ENCODE measurements at regions not wholly inside any gene's neighbourhood (a gene's known extent, or its start where the extent isn't known, plus 50 kb on each side); places are given as distances from the start of the nearest gene placed in this dataset.

GRCh38 chr5:10111571-10111970 is 138.1 kb downstream of the ATPSCKMT start:
- Histone ChIP-seq H3K4me3 (no peak overlapping the region), H3K9me3 (ENCODE audit: low read depth) (no peaks in the 10 kb centered on the region), H3K4me1 (ENCODE audit: low read depth) (no peaks in the 10 kb centered on the region), H3K27me3 (no peaks in the 10 kb centered on the region), H3K27ac (no peak overlapping the region), H3K36me3 (no peaks in the 10 kb centered on the region)
- DNase-seq (ENCODE audit: low read depth in 1 of 2, low spot score in 1 of 2), result peak; percentile 60 to 64
- TF ChIP-seq CTCF (IDR thresholded peaks at IDR 0.05; ENCODE audit: low read depth, low read length), result peak; percentile 56

- Histone ChIP-seq H3K36me3 (no peaks in the 10 kb centered on the region), H3K27ac (no peak overlapping the region), H3K27me3 (no peaks in the 10 kb centered on the region), H3K4me1 (ENCODE audit: low read depth) (no peaks in the 10 kb centered on the region), H3K4me3 (no peak overlapping the region), H3K9me3 (ENCODE audit: low read depth) (no peaks in the 10 kb centered on the region)
- TF ChIP-seq CTCF (IDR thresholded peaks at IDR 0.05; ENCODE audit: low read depth, low read length), result no peak
- no peak for DNase-seq (ENCODE audit: low read depth in 1 of 2, low spot score in 1 of 2)
Measured at GRCh38 chr5:10110228-10110627, 139.5 kb downstream of the ATPSCKMT start.

- Histone ChIP-seq H3K9me3 (ENCODE audit: low read depth) (no peaks in the 10 kb centered on the region), H3K4me3 (no peak overlapping the region), H3K36me3 (no peaks in the 10 kb centered on the region), H3K4me1 (ENCODE audit: low read depth) (no peaks in the 10 kb centered on the region), H3K27me3 (no peaks in the 10 kb centered on the region), H3K27ac (no peak overlapping the region)
- no peak for DNase-seq (ENCODE audit: low read depth in 1 of 2, low spot score in 1 of 2)
- no peak for TF ChIP-seq CTCF (IDR thresholded peaks at IDR 0.05; ENCODE audit: low read depth, low read length)
Measured at GRCh38 chr5:10109299-10109698, 140.4 kb downstream of the ATPSCKMT start.

GRCh38 chr5:10106806-10107205 is 142.9 kb downstream of the ATPSCKMT start:
- no peaks in the 10 kb centered on the region for H3K4me1 ChIP-seq (ENCODE audit: low read depth)
- no peaks in the 10 kb centered on the region for H3K27me3 ChIP-seq
- H3K9me3 ChIP-seq (ENCODE audit: low read depth), result no peaks in the 10 kb centered on the region
- H3K27ac ChIP-seq, result no peak overlapping the region
- H3K36me3 ChIP-seq, result no peaks in the 10 kb centered on the region
- no peak overlapping the region for H3K4me3 ChIP-seq
- peak in 1 of 2 donors; percentile 10 for DNase-seq (ENCODE audit: low read depth in 1 of 2, low spot score in 1 of 2)
- no peak for TF ChIP-seq CTCF (IDR thresholded peaks at IDR 0.05; ENCODE audit: low read depth, low read length)

- DNase-seq (ENCODE audit: low read depth in 1 of 2, low spot score in 1 of 2), result no peak
- Histone ChIP-seq H3K27me3 (no peaks in the 10 kb centered on the region), H3K27ac (no peak overlapping the region), H3K9me3 (ENCODE audit: low read depth) (no peaks in the 10 kb centered on the region), H3K4me1 (ENCODE audit: low read depth) (no peaks in the 10 kb centered on the region), H3K4me3 (no peak overlapping the region), H3K36me3 (no peaks in the 10 kb centered on the region)
- no peak for TF ChIP-seq CTCF (IDR thresholded peaks at IDR 0.05; ENCODE audit: low read depth, low read length)
Measured at GRCh38 chr5:10106285-10106684, 143.4 kb downstream of the ATPSCKMT start.

All from cardiac muscle cell (in vitro differentiated cells and primary cell).